ENCODE measurements at regions not wholly inside any gene's neighbourhood (a gene's known extent, or its start where the extent isn't known, plus 50 kb on each side); places are given as distances from the start of the nearest gene placed in this dataset.

DNA sequence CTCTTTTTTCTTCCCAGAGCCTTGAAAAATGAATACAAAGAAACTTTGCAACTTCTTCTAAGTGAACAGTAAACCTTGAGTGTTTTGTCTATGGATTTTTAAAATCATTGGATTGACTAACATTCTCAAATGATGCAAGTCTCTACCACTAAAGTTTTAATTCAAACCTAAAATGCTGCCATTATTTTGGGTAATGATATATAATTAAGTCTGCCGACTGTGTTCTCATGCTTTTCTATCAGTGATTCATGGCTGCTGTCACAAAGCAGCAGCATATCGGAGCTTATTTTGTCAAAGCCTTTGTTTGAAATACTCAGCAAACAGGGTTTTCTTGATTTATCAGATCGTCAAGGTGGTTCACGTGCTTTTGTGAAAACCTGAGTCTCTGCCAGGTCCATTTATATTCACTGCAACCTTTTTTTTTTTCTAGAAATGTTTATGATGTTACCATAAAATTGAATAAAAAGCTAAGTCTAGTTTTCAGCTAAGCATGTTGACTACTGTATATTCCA is 96.3 kb downstream of the GJA1 start (continued):
- no peak for TF ChIP-seq MYC (IDR thresholded peaks at IDR 0.05; ENCODE audit: insufficient read depth, insufficient read length, insufficient replicate concordance, low read length, severe bottlenecking)
- no peak for TF ChIP-seq NR2C1 (IDR thresholded peaks at IDR 0.05)
- no peak for TF ChIP-seq ZSCAN29 (IDR thresholded peaks at IDR 0.05)
- TF ChIP-seq, protein P1, sequence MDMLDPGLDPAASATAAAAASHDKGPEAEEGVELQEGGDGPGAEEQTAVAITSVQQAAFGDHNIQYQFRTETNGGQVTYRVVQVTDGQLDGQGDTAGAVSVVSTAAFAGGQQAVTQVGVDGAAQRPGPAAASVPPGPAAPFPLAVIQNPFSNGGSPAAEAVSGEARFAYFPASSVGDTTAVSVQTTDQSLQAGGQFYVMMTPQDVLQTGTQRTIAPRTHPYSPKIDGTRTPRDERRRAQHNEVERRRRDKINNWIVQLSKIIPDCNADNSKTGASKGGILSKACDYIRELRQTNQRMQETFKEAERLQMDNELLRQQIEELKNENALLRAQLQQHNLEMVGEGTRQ (IDR thresholded peaks at IDR 0.05; ENCODE audit: borderline replicate concordance, low read depth, low read length), result no peak
- no peak for TF ChIP-seq ZNF384 (IDR thresholded peaks at IDR 0.05; ENCODE audit: borderline replicate concordance, low read depth, low read length)
- TF ChIP-seq, protein P2, sequence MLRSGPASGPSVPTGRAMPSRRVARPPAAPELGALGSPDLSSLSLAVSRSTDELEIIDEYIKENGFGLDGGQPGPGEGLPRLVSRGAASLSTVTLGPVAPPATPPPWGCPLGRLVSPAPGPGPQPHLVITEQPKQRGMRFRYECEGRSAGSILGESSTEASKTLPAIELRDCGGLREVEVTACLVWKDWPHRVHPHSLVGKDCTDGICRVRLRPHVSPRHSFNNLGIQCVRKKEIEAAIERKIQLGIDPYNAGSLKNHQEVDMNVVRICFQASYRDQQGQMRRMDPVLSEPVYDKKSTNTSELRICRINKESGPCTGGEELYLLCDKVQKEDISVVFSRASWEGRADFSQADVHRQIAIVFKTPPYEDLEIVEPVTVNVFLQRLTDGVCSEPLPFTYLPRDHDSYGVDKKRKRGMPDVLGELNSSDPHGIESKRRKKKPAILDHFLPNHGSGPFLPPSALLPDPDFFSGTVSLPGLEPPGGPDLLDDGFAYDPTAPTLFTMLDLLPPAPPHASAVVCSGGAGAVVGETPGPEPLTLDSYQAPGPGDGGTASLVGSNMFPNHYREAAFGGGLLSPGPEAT (IDR thresholded peaks at IDR 0.05; ENCODE audit: low read depth), result no peak
- no peak for TF ChIP-seq TAF1 (IDR thresholded peaks at IDR 0.05; ENCODE audit: borderline replicate concordance, low read depth, low read length)
- no peak for TF ChIP-seq YY1 (IDR thresholded peaks at IDR 0.05; ENCODE audit: low read depth, low read length)
- TF ChIP-seq, protein P3, sequence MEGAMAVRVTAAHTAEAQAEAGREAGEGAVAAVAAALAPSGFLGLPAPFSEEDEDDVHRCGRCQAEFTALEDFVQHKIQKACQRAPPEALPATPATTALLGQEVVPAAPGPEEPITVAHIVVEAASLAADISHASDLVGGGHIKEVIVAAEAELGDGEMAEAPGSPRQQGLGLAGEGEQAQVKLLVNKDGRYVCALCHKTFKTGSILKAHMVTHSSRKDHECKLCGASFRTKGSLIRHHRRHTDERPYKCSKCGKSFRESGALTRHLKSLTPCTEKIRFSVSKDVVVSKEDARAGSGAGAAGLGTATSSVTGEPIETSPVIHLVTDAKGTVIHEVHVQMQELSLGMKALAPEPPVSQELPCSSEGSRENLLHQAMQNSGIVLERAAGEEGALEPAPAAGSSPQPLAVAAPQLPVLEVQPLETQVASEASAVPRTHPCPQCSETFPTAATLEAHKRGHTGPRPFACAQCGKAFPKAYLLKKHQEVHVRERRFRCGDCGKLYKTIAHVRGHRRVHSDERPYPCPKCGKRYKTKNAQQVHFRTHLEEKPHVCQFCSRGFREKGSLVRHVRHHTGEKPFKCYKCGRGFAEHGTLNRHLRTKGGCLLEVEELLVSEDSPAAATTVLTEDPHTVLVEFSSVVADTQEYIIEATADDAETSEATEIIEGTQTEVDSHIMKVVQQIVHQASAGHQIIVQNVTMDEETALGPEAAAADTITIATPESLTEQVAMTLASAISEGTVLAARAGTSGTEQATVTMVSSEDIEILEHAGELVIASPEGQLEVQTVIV (IDR thresholded peaks at IDR 0.05; ENCODE audit: borderline replicate concordance, partially characterized antibody), result no peak

Data from GM12878 (cell line).